Superior temporal gyrus (tissue), 1 donor: ENCODE measurements at regions not wholly inside any gene's neighbourhood (a gene's known extent, or its start where the extent isn't known, plus 50 kb on each side); places are given as distances from the start of the nearest gene placed in this dataset.
"Not testable (repeated sequence)": the region's sequence is repeated elsewhere in the genome, so short reads cannot be mapped to it uniquely, and the experiment has no call there.

Experiments
- DNase-seq: peaks from one replicate; pipeline ENCODE4 v3.0.0-alpha.2; 2016; ENCODE audit errors: extremely low spot score

- no peak for DNase-seq
These were observed 220.7 kb downstream of the IRS1 start for GRCh38 chr2:226578879-226579278.

GRCh38 chr2:226578373-226578772, 221.2 kb downstream of the IRS1 start:
- DNase-seq = no peak

- DNase-seq = no peak
These were observed 223.7 kb downstream of the IRS1 start for GRCh38 chr2:226575928-226576327.

- DNase-seq = no peak
These were observed 226.5 kb downstream of the IRS1 start for GRCh38 chr2:226573158-226573557.

GRCh38 chr2:226564667-226565066, 235.0 kb downstream of the IRS1 start:
- DNase-seq = no peak

- DNase-seq = no peak
These were observed 237.7 kb downstream of the IRS1 start for GRCh38 chr2:226561962-226562361.

GRCh38 chr2:226560325-226560724, 239.3 kb downstream of the IRS1 start:
- DNase-seq = no peak

GRCh38 chr2:226559536-226559935, 240.1 kb downstream of the IRS1 start:
- no peak for DNase-seq

GRCh38 chr2:226558418-226558817, 241.2 kb downstream of the IRS1 start:
- DNase-seq = no peak

- DNase-seq = no peak
These were observed 243.6 kb downstream of the IRS1 start for GRCh38 chr2:226556050-226556449.

- no peak for DNase-seq
These were observed 244.9 kb downstream of the IRS1 start for GRCh38 chr2:226554701-226555100.

GRCh38 chr2:226553333-226553732, 246.3 kb downstream of the IRS1 start:
- DNase-seq = no peak

- no peak for DNase-seq
These were observed 246.9 kb downstream of the IRS1 start for GRCh38 chr2:226552571-226553285.

- no peak for DNase-seq
These were observed 247.9 kb downstream of the IRS1 start for GRCh38 chr2:226551522-226552250.

- DNase-seq = no peak
These were observed 248.8 kb downstream of the IRS1 start for GRCh38 chr2:226550801-226551200.

- no peak for DNase-seq
These were observed 250.9 kb downstream of the IRS1 start for GRCh38 chr2:226548732-226549131.

- DNase-seq = no peak
These were observed 254.9 kb downstream of the IRS1 start for GRCh38 chr2:226544596-226545210.

- DNase-seq = no peak
These were observed 259.2 kb downstream of the IRS1 start for GRCh38 chr2:226540204-226540994.

GRCh38 chr2:226536410-226536809, 263.2 kb downstream of the IRS1 start:
- DNase-seq = no peak

GRCh38 chr2:226532976-226533375, 266.6 kb downstream of the IRS1 start:
- not testable (repeated sequence) for DNase-seq

GRCh38 chr2:226531061-226531810, 268.4 kb downstream of the IRS1 start:
- no peak for DNase-seq
